ENCODE measurements at regions not wholly inside any gene's neighbourhood (a gene's known extent, or its start where the extent isn't known, plus 50 kb on each side); places are given as distances from the start of the nearest gene placed in this dataset.

DNA sequence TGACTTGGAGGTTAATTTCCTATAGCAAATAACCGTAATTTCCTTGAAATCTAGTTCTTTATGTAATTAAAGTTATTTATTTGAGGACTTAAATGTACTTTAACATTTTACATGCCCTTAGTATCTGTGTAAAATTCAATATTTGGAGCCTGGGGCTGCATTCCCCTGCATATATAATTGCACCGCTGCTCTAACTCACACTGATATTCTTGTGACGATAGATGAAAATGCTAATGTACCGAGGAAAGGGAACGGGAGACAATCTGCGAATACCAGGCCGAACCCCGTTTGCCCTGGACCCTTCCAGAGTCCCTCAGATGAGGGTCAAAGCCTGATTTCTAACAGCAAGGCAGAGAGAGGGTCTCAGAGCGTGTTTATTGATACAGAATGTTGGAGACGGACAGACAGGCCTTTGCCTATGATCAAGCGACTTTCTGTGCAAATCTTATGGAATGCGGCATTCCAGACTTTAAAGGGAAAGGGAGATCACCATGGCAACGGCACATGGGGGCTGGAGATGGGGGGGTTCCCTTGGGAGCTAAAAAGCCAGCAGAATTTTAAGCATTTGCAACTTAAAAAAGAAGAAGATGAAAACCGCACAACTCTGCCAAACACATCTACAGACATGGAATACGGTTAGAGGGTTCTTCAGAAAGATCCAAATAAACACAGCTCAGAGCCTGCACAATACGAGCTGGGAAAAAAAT is 57.6 kb upstream of the TWIST2 start:
- DNase-seq (ENCODE audit: low read depth) = no peak

DNA sequence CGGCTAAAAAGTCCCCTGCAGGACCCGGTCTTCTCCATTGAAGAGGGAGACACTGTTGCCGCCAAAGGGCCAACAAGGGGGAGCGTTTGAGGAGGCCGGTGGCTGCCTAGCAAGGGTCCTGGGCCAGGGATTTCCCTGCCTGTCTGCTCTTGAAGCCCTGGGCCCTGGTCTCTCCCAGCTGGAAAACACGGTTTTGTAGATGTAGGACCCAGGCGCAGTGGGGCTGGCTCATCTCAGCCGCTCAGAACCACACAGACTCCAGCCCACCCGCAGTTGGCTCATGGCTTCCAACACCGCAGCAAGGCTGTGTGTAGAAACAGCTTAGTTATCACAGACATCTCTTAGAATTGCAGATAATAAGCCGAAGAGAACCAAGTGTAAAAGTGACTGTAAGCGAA is 57.1 kb upstream of the TWIST2 start:
- no peak for DNase-seq (ENCODE audit: low read depth)

DNA sequence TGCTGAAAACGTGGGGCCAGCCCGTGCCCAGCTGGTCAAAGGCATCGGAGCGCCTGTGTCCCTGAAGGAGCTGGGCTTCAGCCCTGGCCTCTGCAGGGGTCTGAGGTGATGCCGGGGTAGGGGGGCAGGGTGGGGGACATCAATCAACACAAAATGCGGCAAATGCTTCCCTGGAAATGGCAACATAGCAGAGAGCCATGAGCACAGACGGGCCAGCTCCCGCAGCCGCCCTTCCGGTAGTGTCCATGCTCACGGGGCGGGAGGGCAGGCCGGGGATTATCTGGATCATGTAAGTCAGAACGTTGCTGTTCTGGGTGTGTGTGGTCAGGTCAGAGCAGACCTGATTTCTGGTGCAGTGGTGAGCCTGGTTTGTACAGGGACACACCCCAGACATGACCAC is 56.5 kb upstream of the TWIST2 start:
- no peak for DNase-seq (ENCODE audit: low read depth)

DNA sequence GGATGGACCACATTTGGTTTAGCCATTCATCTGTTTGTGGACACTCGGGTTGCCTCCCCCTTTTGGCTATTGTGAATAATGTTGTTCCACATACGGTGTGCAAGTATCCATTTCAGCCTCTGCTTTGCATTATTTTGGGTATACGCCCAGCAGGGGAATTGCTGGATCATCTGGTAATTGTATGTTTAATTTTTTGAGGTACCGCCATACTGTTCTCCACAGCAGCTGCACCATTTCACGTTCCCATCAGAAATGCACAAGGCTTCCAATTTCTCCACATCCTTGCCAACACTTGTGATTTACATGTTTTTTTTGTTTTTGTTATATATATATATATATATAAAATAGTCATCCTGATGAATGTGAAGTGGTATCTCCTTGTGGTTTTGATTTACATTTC is 54.6 kb upstream of the TWIST2 start:
- no peak for DNase-seq (ENCODE audit: low read depth)

DNA sequence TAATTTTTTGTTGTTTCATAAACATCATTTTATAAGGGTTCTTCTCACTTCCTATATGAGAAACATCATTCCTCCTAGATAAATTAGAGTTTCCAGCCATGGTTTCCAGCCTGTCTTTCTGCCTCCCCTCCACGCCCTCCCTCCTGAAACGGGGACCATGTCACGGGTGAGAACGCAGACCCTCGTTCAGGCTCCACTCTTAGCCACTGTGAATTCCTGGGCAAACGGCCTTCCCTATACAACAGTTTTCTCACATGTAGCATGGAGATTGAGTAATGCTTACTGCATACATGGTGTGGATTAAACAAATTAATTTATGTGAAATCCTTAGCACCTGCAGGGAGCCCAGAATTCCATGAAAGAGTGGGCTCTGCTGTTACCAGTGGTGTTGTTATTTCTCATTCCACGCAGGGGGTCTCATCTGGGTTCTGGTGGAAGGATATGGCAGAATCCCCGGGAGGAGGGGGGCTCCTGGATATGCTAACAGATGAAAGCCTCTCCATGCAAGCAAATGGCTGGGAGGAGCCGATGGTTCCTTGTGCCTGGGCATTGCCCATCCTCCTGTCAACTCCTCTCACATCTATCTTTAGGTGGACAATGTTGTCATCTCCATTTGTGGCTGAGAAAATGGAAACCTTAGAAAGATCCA is 54.0 kb upstream of the TWIST2 start:
- no peak for DNase-seq (ENCODE audit: low read depth)

DNA sequence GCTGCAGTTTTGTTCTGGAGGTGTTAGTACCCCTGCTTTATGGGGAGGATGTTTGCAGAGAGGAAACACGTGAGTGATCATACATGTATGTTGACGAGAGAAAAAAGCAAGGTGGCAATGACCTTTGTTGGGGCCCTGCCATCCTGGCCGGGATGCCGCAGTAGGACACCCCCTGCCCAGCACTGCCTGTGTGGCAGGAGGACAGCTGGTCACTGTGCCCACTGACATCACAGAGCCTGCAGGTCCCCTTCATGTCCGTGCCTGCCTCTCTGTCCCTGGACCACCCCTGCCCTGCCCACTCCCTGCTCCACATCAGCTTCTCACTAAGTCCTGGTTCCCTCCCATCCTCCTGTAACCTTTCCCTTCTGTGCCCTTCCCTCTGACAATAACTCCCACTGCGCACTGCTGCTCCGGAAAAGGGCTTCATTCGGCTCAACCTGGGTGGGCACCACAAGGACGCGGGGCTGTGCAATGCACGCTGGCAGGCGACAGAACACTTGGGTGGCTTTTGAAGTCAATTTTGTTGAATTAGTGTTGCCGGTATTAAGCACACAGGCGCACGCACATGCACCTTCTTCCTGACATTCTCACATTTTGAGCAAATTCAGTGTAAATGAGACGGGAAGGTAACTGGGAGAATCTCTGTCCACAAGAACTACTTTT is 51.5 kb upstream of the TWIST2 start:
- no peak for DNase-seq (ENCODE audit: low read depth)

DNA sequence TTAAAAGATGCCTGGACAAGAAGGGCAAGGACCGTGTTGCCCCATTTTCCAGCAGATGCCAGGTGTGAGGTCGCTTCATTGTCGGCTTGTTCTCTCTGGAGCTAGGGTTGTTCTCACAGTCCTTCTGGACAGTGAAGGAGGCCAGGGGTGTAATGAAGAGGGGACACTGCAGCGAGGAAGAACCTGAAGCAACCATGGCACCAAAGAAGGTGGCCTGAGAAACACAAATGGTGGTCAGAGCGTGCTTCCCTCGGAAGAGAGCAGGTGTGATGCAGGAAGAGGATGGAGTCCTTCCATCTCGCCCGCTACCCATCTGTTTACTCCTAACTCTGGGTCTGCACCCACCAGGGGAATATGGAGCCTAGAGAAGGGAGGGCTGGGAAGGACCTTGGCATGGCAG is 50.3 kb upstream of the TWIST2 start:
- no peak for DNase-seq (ENCODE audit: low read depth)
